Esophagus squamous epithelium (tissue), 4 donors: ENCODE measurements at regions not wholly inside any gene's neighbourhood (a gene's known extent, or its start where the extent isn't known, plus 50 kb on each side); places are given as distances from the start of the nearest gene placed in this dataset.

Experiments
- POLR2A ChIP-seq, 4 donors: fragments of 450-650 bp; IDR thresholded peaks; one replicate each; pipeline ENCODE4 v1.6.1; 2017; ENCODE audit warnings: antibody characterized with exemption in 4 of 4, mild to moderate bottlenecking in 4 of 4, moderate library complexity in 3 of 4
- TF ChIP-seq, protein P1 (sequence below), 6 experiments: fragments of 450-650 bp in 4 of 6; fragments of 200-600 bp in 2 of 6; sonication (generic) in 2 of 6; IDR thresholded peaks; one replicate each; pipeline ENCODE4 v1.5.1; 2016 to 2019; ENCODE audit warnings: antibody characterized with exemption in 6 of 6, mild to moderate bottlenecking in 4 of 6, moderate library complexity in 4 of 6

DNA sequence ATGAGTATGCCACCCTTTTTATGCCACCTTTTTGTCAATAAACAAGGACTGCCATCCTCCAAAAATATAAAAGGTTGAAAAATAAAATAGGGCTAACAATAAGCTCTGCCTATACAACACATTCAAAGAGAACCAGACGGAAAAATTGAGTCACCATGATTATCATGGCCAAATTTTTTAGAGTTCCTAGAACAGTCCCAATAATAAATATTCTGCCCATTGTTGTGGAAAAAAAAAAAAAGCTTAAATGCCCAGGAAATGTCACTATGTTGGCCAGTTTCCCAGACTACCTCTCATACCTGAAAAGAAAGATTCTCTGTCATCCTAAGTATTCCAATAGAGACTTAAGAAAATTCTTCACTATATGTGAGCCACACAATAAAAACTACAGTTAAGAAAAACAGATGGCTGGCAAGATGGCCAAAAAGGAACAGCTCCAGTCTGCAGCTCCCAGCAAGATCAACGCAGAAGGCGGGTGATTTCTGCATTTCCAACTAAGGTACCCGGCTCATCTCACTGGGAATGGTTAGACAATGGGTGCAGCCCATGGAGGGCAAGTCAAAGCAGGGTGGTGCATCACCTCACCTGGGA, 149.0 kb downstream of the TMEM161B start:
- TF ChIP-seq, protein P1, sequence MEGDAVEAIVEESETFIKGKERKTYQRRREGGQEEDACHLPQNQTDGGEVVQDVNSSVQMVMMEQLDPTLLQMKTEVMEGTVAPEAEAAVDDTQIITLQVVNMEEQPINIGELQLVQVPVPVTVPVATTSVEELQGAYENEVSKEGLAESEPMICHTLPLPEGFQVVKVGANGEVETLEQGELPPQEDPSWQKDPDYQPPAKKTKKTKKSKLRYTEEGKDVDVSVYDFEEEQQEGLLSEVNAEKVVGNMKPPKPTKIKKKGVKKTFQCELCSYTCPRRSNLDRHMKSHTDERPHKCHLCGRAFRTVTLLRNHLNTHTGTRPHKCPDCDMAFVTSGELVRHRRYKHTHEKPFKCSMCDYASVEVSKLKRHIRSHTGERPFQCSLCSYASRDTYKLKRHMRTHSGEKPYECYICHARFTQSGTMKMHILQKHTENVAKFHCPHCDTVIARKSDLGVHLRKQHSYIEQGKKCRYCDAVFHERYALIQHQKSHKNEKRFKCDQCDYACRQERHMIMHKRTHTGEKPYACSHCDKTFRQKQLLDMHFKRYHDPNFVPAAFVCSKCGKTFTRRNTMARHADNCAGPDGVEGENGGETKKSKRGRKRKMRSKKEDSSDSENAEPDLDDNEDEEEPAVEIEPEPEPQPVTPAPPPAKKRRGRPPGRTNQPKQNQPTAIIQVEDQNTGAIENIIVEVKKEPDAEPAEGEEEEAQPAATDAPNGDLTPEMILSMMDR (IDR thresholded peaks at IDR 0.05) = no peak
- no peak for TF ChIP-seq POLR2A (IDR thresholded peaks at IDR 0.05)
